Activated naive CD4-positive, alpha-beta T cell treated with anti-CD3 and anti-CD28 coated beads for 36 hours (primary cell): ENCODE measurements at regions not wholly inside any gene's neighbourhood (a gene's known extent, or its start where the extent isn't known, plus 50 kb on each side); places are given as distances from the start of the nearest gene placed in this dataset.
"Not testable (repeated sequence)": the region's sequence is repeated elsewhere in the genome, so short reads cannot be mapped to it uniquely, and the experiment has no call there.

Source experiments
- CTCF ChIA-PET: fragments of 350-600 bp; sonication (Branson Sonifier 250); formaldehyde crosslinking; loops from one replicate; lab custom pipeline; 2021; ENCODE audit warnings: antibody characterized with exemption; lab: Charles Lee
- DNase-seq: peaks from one replicate; pipeline ENCODE4 v3.0.0-alpha.2; 2020
- H3K27ac Mint-ChIP-seq: one replicate; pipeline ENCODE4 v1.8.0; 2021; ENCODE audit warnings: mild to moderate bottlenecking, mixed read lengths
- H3K27me3 Mint-ChIP-seq: one replicate; pipeline ENCODE4 v1.8.0; 2021; ENCODE audit warnings: low read depth, mixed read lengths
- H3K36me3 Mint-ChIP-seq: one replicate; pipeline ENCODE4 v1.8.0; 2021; ENCODE audit warnings: low read depth, mixed read lengths
- H3K4me1 Mint-ChIP-seq: one replicate; pipeline ENCODE4 v1.8.0; 2021; ENCODE audit warnings: low read depth, mixed read lengths
- H3K4me3 Mint-ChIP-seq: one replicate; pipeline ENCODE4 v1.8.0; 2021; ENCODE audit warnings: mild to moderate bottlenecking, moderate library complexity, mixed read lengths
- H3K9me3 Mint-ChIP-seq: one replicate; pipeline ENCODE4 v1.8.0; 2021; ENCODE audit warnings: mixed read lengths
- intact Hi-C: fragments of 100-400 bp; cut with micrococcal nuclease; formaldehyde crosslinking; loops from one replicate; pipeline ENCODE4 v1.15.1; 2023

GRCh38 chr4:128550060-128550459, 259.4 kb upstream of the JADE1 start:
- Mint-ChIP-seq H3K4me3 (no peak overlapping the region), H3K36me3 (no peaks in the 10 kb centered on the region), H3K4me1 (peaks cover 13% of the 10 kb centered on the region), H3K9me3 (no peaks in the 10 kb centered on the region), H3K27me3 (peaks cover 7% of the 10 kb centered on the region), H3K27ac (no peak overlapping the region)
- CTCF ChIA-PET, result no interaction called here
- DNase-seq, result no peak
- intact Hi-C loops, result loop anchor here (5.0 kb wide), 2 partner anchors 98 to 263 kb away; partner anchors contain the start of gene PGRMC2

GRCh38 chr4:128549636-128550035, 259.9 kb upstream of the JADE1 start:
- peaks cover 13% of the 10 kb centered on the region for H3K4me1 Mint-ChIP-seq
- H3K4me3 Mint-ChIP-seq, result no peak overlapping the region
- CTCF ChIA-PET, result no interaction called here
- no peaks in the 10 kb centered on the region for H3K36me3 Mint-ChIP-seq
- no peak overlapping the region for H3K27ac Mint-ChIP-seq
- no peak for DNase-seq
- H3K27me3 Mint-ChIP-seq, result peaks cover 7% of the 10 kb centered on the region
- no peaks in the 10 kb centered on the region for H3K9me3 Mint-ChIP-seq
- intact Hi-C loops, result loop anchor here (5.0 kb wide), 2 partner anchors 97 to 262 kb away; partner anchors contain the start of gene PGRMC2

DNA sequence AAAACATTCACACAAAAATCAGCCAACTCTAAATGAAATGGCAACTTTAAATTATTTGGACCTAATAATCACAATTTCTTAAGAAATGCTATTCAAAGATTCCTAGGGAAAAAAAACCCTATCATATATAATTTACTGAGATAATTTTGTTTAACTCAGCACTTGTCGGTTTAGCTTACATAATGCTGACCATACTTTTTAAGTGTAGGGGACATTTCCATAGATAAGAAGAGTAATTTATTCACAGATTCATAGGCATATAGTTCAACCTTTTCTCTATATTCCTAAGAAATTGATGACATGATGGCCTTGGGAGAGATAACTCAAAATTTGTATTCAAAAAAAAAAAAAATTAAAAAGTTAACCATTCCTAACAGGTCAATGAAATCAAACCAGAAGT, 260.8 kb upstream of the PGRMC2 start:
- Mint-ChIP-seq H3K36me3 (no peaks in the 10 kb centered on the region), H3K9me3 (no peaks in the 10 kb centered on the region)

GRCh38 chr4:128544272-128544671, 256.7 kb upstream of the PGRMC2 start:
- no peaks in the 10 kb centered on the region for H3K9me3 Mint-ChIP-seq
- no peaks in the 10 kb centered on the region for H3K27me3 Mint-ChIP-seq
- no peaks in the 10 kb centered on the region for H3K36me3 Mint-ChIP-seq
- no peak for DNase-seq
- H3K4me1 Mint-ChIP-seq, result no peaks in the 10 kb centered on the region
- CTCF ChIA-PET, result interaction anchor here (1.1 kb wide), 1 partner anchor 90 kb away, joined by 4 read pairs; no protein-coding TSS in a partner anchor
- no peak overlapping the region for H3K27ac Mint-ChIP-seq
- intact Hi-C loops, result no loop called here
- no peak overlapping the region for H3K4me3 Mint-ChIP-seq

More for the DNA sequence above, 260.8 kb upstream of the PGRMC2 start:
- peaks cover 5% of the 10 kb centered on the region for H3K4me1 Mint-ChIP-seq
- H3K27me3 Mint-ChIP-seq, result peaks cover 7% of the 10 kb centered on the region
- intact Hi-C loops, result no loop called here
- CTCF ChIA-PET, result interaction anchor here (0.6 kb wide), 1 partner anchor 358 kb away, joined by 3 read pairs; no protein-coding TSS in a partner anchor
- DNase-seq, result no peak
- H3K4me3 Mint-ChIP-seq, result no peak overlapping the region
- no peak overlapping the region for H3K27ac Mint-ChIP-seq

GRCh38 chr4:128543696-128544095, 256.1 kb upstream of the PGRMC2 start:
- CTCF ChIA-PET, result interaction anchor here (1.1 kb wide), 1 partner anchor 89 kb away, joined by 4 read pairs; no protein-coding TSS in a partner anchor
- no peak for DNase-seq
- H3K36me3 Mint-ChIP-seq, result no peaks in the 10 kb centered on the region
- H3K4me3 Mint-ChIP-seq, result no peak overlapping the region
- no peaks in the 10 kb centered on the region for H3K27me3 Mint-ChIP-seq
- H3K4me1 Mint-ChIP-seq, result no peaks in the 10 kb centered on the region
- intact Hi-C loops, result no loop called here
- H3K9me3 Mint-ChIP-seq, result no peaks in the 10 kb centered on the region
- no peak overlapping the region for H3K27ac Mint-ChIP-seq

DNA sequence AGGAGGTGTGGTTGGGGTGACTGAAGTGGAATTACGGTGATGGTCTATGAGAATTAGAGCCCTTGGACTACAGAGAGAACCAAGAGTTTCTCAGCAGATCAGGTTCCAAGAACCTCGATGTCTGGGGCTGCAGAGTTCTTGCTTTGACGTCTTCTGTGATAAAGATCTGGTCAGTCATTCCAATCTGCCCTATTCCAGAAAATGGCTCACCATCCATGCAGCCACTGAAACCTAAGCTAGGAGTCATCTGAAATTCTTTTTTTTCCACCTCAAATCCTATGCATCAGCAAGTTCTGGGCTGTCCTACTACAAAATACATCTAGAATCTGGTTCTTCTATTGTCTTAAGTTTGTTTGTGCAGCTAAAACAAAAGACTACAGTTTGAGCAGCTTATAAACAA, 254.4 kb upstream of the PGRMC2 start:
- intact Hi-C loops, result no loop called here
- no peak for DNase-seq
- CTCF ChIA-PET, result interaction anchor here (1.2 kb wide), 1 partner anchor 32 kb away, joined by 3 read pairs; no protein-coding TSS in a partner anchor
- Mint-ChIP-seq H3K27ac (no peak overlapping the region), H3K4me3 (no peak overlapping the region), H3K27me3 (no peaks in the 10 kb centered on the region), H3K9me3 (no peaks in the 10 kb centered on the region), H3K36me3 (no peaks in the 10 kb centered on the region), H3K4me1 (no peaks in the 10 kb centered on the region)

- no peaks in the 10 kb centered on the region for H3K4me1 Mint-ChIP-seq
- no peaks in the 10 kb centered on the region for H3K36me3 Mint-ChIP-seq
- no peaks in the 10 kb centered on the region for H3K9me3 Mint-ChIP-seq
- intact Hi-C loops, result no loop called here
- DNase-seq, result no peak
- H3K4me3 Mint-ChIP-seq, result no peak overlapping the region
- H3K27ac Mint-ChIP-seq, result no peak overlapping the region
- no peaks in the 10 kb centered on the region for H3K27me3 Mint-ChIP-seq
- CTCF ChIA-PET, result no interaction called here
Measured at GRCh38 chr4:128540122-128540521, 252.5 kb upstream of the PGRMC2 start.

DNA sequence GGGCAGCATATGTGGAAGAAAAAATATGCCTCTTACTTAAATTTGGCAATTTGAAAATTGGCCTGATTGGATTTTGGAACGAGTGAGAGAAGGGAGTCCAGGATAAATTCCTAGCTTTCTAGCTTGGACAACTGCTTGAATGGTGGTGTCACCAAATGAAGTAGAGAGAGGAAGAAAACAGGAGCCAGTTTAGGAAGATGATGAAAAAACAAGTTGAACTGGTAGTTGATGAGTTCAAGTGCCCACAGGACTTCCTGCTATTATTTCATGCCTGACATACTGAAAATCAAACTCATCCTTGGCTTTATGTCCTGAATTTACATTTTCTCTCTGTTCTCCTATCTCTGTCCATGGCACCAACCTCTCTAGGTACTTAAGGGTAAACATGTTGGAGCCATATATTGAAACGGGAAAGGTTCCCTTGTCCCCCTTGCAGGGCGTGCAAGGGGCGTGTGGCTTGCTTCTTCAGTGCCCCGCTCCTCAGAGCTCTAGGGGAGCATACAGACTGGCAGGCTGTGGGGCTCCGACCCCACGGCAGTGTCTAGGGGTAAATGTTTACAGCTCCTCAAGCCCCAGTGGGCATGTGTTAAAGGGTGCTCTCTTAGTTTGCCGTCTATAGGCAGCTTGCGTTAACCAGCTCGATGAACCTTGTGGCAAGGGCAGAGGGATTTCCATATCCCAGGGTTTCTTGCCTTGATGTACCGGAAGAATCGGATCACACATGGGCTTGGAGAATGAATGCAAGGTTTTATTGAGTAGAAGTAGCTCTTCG, 250.7 kb upstream of the PGRMC2 start:
- Mint-ChIP-seq H3K36me3 (no peaks in the 10 kb centered on the region), H3K4me3 (no peak overlapping the region), H3K27me3 (no peaks in the 10 kb centered on the region), H3K27ac (no peak overlapping the region), H3K4me1 (no peaks in the 10 kb centered on the region), H3K9me3 (no peaks in the 10 kb centered on the region)
- CTCF ChIA-PET, result no interaction called here
- DNase-seq, result no peak
- intact Hi-C loops, result no loop called here

DNA sequence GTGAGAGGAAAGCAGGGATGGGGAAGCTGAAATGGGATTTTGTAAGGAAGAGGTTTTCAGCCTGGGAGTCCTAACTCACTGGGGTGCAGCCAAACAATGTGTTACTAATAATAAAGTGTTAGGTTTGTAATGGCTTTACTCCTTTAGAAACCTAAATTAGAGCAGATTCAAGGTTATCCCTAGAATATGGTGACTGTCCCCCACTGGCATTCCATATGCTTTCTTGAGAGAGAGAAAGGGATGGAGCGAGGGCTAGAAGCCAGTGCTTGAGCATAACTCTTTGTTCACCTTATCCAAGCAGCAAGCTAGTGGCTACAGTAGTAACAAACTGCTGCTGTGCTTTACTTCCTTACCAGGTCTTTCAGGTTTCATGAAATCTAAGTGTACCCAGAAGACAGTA, 249.1 kb upstream of the PGRMC2 start:
- Mint-ChIP-seq H3K9me3 (no peaks in the 10 kb centered on the region), H3K27ac (no peak overlapping the region), H3K4me3 (no peak overlapping the region), H3K27me3 (no peaks in the 10 kb centered on the region), H3K4me1 (no peaks in the 10 kb centered on the region), H3K36me3 (no peaks in the 10 kb centered on the region)
- CTCF ChIA-PET, result no interaction called here
- intact Hi-C loops, result no loop called here
- DNase-seq, result no peak

DNA sequence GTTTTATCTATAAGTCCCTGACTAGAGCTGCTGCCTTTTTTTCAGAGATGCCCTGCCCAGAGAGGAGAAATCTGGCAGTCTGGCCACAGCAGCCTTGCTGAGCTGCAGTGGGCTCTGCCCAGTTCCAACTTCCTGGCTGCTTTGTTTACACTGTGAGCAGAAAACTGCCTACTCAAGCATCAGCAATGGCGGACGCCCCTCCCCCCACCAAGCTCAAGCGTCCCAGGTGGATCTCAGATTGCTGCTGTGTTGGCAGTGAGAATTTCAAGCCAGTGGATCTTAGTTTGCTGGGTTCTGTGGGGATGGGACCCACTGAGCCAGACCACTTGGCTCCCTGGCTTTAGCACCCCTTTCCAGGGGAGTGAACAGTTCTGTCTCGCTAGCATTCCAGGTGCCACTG, 247.9 kb upstream of the PGRMC2 start:
- H3K4me1 Mint-ChIP-seq, H3K36me3 Mint-ChIP-seq, CTCF ChIA-PET, H3K9me3 Mint-ChIP-seq, DNase-seq, intact Hi-C loops, H3K27ac Mint-ChIP-seq, H3K27me3 Mint-ChIP-seq, H3K4me3 Mint-ChIP-seq: not testable (repeated sequence)

- Mint-ChIP-seq H3K36me3 (no peaks in the 10 kb centered on the region), H3K27ac (no peak overlapping the region), H3K27me3 (no peaks in the 10 kb centered on the region), H3K4me1 (peaks cover 4% of the 10 kb centered on the region), H3K4me3 (no peak overlapping the region), H3K9me3 (no peaks in the 10 kb centered on the region)
- DNase-seq, result no peak
- CTCF ChIA-PET, result interaction anchor here (0.6 kb wide), 1 partner anchor 49 kb away, joined by 3 read pairs; no protein-coding TSS in a partner anchor
- intact Hi-C loops, result no loop called here
Measured at GRCh38 chr4:128528793-128529553, 241.4 kb upstream of the PGRMC2 start.

DNA sequence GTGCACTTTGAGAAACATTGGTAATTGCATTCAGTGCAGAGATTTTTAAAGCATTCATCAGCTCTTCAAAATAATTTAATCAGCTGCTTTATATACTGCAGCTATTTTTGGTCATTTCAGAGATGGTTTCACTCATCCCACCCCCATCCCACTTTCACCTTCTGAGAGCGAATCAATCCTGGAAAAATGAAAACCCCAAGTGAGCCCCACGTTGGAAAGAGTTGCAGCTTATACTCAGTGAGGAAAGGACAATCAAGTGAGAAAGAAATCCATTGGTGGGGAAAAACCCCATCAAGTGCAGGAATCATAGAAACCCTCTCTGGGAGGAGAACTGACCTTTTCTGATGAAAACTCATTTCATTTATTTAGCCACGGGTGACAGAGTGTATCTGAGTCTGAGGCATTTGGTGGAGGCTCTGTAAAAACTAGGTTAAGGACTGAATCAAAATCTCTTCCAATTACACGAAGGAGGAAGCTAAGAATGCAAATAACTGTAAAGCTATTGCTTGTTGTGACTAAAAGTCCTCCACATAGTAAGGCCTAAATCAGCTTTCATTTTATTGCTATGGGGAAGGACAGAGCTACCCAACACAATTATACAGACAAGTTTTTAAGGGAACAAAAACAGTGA, 240.4 kb upstream of the PGRMC2 start:
- H3K4me1 Mint-ChIP-seq, result peaks cover 4% of the 10 kb centered on the region
- H3K4me3 Mint-ChIP-seq, result no peak overlapping the region
- DNase-seq, result no peak
- no peak overlapping the region for H3K27ac Mint-ChIP-seq
- no peaks in the 10 kb centered on the region for H3K27me3 Mint-ChIP-seq
- CTCF ChIA-PET, result no interaction called here
- intact Hi-C loops, result no loop called here
- no peaks in the 10 kb centered on the region for H3K9me3 Mint-ChIP-seq
- H3K36me3 Mint-ChIP-seq, result no peaks in the 10 kb centered on the region
